Forelimb muscle (tissue), 1 donor: ENCODE measurements at regions not wholly inside any gene's neighbourhood (a gene's known extent, or its start where the extent isn't known, plus 50 kb on each side); places are given as distances from the start of the nearest gene placed in this dataset.

Experiments used
- DNase-seq: peaks from one replicate; pipeline ENCODE4 v3.0.0-alpha.2; 2013; ENCODE audit warnings: low read depth

DNA sequence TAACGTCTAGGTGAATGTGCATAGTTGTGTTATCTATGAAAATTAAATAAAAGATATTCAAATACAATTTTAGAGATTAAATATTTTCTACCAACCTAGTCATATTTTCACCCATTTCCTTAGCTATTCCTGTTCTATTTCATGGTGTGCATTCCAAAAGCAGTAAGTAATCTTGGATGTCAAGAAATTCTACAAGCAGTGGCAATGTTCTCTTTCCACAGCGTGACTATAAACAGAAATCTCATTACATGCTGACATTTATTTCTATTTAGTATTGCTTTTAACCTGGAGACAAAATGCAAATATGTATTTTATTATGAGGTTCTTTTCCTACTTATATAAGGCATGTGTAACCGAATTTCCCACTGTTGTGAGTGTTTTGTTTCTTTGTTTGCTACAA lies 510.0 kb downstream of the ACTL7B start:
- no peak for DNase-seq

DNA sequence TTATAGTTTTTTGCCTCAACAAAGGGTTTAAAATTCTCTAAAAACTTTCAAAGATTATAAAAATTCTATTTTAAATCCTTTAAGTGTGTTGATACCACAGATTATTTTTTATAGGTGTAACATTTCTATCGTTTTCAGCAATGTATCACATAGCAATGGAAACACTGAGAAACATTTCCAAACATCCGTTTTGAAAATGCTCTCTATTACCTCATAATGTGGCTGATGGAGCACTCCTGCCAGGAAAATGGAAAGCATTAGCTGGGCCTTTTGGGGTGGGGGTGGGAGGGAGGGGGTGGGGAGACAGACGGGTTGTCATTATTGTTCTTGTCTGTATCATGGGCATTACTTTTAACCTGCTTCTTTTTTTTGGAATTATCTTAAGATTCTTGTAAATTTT lies 516.5 kb downstream of the ACTL7B start:
- DNase-seq: peak; percentile 24

DNA sequence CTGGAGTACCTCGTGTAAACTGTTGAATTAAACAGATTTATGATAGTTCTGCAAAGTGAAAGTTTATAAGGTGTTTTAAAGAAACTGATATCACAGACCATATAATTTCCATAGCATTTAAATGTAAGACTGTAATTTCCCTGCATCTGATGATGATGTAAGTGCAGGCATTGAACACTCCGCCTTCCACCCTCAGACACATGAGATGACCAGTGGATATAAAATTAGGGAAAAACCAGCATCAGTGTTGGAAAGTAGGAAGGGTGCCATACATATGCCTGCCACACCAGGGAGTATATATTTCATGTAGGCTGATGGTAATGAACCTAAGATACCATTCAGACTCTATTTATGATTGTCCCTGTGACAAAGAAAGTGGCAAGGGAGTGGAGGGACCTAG lies 519.2 kb downstream of the ACTL7B start:
- no peak for DNase-seq

DNA sequence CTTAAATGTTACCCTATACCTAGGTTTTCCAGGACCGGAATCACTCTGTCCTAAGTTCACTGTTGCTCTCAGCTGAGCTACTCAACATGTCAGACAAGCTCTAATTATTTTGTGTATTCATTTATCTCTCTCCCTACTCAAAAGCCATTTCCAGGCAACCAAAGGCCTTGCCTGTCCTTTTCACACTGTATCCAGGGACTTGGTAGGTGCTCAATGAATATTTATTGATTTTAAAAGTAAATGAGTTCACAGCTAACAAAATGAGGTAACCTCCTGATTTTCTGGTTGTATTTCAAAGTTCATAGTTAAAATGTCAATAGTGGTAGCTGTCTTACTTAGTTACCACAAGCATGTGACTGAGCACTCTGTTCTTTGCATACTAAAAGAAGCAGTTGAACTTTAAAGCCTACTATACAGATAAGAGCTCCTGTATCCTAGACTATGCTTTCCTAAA lies 522.2 kb downstream of the ACTL7B start:
- DNase-seq: no peak

DNA sequence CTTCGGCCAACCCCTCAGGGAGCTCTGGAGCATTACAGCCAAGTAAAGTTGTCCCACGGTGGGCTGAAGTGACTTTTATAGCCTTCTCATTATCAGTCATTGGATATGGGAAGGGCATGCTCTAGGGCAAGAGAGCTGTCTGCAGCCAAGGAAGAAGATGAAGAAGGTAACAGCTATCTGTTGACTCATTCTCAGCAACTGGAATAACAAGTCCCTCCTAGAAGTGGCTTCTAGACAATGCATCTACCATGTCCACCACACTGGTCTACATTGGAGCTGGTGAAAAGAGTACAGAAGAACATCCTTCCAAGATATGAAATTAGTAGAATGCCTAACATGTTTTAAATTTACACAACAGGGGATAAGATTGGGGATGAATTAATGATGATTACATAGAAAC lies 524.2 kb downstream of the ACTL7B start:
- no peak for DNase-seq

DNA sequence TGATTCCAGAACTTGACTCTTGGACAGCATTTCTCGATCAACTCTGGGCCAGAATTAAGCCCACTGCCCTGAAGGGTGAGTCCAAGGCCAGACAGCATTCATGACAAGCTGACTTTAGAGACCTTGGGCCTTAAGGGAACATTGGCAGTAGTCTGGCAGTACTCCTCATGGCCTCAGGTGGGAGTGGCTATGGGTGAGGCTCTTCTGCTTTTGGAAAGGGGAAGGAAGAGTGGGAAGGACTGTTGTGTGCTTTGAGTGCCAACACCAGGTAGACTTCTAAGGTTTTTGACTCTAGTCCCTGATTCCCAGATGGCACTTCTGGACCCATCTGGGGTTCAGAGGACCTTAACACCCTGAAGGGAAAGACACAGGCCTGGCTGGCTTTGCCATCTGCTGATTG lies 530.4 kb downstream of the ACTL7B start:
- DNase-seq: no peak

DNA sequence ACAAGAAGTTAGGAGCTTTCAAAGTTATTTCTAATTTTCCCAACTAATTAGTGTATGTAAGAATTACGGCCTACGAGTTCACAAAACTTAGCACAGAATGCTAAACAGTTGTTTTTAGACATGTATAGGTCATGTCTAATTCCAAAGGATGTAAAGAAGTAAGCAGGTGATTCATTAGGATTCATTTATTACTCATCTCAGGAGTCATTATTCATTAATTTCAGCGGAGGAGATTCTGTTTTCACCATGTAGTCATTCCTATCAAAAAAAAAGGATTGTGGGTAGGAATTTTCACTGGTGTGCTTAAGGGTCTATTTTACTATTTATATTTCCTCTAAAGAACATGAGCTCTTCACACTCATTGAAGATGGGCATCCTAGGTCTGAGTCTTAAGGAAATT lies 532.2 kb downstream of the ACTL7B start:
- no peak for DNase-seq

DNA sequence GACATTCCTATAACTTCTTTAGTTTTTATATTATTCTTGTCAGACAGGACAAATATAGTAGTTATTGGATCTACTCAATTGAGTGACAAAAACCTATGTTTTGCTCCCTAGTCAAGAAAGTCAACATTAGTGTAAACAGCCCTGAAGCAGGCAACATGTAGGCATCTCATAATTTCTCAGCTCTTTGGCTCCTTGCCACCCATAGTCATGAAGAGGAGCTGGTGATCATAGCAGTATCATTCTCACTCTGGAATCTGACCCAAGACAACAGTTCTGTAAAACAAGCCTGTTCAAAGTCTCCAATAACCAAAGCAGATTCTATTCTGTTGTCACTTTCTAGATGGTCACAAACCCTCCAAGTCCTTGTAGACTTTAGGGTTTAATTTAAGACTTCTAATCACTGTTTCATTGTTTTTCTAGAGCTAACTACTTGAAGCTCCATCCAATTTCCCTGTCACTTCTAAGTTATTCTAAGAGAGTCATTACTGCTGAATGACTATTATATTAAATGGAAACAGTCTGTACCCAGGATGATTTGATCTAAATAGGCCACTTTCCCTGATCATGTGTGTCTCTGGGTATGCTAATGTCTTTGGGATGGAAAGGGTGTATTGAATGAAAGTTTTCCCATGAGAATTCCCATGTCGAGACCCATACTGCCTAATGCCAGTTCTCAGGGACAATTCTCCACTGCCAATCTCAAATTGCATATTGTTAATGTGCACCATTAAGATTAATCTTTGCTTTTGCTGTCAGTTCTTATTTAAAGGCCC lies 533.3 kb downstream of the ACTL7B start:
- DNase-seq: no peak

DNA sequence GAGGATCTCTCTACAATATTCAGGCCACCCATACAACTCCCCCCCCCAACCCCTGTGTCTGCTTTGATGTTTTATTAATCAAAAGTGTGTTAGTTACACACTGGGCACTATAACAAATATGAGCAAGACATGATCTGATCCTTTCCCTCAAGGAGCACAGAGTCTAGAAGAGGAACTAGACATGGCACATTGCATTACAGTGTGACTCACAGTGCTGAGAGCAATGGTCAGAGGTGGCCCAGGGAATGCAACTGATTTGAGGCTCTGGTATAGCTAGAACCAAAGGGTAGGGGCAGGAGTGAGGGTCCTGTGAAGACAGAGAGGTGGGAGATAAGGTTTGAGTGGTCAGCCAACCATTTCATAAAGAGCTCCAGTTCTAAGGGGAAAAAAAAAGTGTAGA lies 539.2 kb downstream of the ACTL7B start:
- no peak for DNase-seq

DNA sequence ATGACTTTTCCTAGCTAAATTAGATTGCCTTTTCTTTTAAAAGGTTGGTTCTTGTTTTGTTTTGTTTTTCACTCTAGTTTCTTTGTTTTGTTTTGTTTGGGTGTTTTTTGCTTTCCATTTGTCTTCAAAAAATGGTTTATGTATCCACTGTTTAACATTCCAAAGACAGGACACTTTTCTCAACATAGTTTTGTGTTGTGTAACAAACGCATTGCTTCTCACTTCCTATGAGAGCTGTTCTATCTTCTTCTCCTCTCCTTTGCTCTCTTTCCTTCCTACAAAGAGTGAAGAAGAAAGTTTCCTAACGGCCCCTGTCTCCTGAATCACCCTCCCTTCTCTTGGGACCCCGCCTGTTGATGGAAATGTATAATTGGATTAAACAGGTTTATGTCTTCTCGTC lies 539.7 kb downstream of the ACTL7B start:
- DNase-seq: no peak

DNA sequence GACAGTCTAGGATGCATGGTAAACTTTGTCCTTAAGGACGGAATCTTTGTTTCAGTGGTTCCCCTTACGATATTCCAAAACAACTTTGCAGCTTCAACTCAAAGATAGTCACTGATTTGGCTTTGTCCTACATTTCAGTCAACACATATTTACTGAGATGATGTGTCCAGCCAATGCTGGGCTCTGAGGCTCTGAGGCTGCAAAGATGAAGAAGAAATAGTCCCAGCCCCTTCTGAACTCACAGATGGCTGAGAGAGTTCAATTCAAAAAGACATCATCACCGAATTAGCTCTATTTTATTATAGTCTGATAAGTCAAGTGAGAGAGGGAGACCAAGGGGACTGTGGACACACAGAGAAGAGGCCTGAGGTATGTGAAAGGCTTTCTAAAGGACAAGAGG lies 544.0 kb downstream of the ACTL7B start:
- peak; percentile 75 for DNase-seq

DNA sequence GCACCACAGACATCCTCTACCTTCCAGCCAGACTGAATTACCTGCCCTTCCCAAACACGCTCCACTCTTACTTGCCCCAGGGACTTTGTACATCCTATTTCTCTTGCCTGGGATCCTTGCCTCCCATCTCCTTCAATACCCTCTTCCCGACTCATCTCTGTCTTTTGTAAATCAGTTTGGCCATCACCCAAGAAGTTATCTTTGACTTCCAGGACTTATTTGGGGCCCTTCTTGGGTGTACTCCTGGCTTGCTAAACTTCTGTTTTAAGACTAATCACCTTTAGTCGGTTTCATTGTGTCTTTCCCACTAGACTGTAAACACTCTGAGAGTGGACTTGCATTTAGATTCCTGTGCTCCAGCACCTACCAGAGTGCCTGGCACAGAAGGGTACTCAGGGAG lies 545.6 kb downstream of the ACTL7B start:
- DNase-seq: no peak

DNA sequence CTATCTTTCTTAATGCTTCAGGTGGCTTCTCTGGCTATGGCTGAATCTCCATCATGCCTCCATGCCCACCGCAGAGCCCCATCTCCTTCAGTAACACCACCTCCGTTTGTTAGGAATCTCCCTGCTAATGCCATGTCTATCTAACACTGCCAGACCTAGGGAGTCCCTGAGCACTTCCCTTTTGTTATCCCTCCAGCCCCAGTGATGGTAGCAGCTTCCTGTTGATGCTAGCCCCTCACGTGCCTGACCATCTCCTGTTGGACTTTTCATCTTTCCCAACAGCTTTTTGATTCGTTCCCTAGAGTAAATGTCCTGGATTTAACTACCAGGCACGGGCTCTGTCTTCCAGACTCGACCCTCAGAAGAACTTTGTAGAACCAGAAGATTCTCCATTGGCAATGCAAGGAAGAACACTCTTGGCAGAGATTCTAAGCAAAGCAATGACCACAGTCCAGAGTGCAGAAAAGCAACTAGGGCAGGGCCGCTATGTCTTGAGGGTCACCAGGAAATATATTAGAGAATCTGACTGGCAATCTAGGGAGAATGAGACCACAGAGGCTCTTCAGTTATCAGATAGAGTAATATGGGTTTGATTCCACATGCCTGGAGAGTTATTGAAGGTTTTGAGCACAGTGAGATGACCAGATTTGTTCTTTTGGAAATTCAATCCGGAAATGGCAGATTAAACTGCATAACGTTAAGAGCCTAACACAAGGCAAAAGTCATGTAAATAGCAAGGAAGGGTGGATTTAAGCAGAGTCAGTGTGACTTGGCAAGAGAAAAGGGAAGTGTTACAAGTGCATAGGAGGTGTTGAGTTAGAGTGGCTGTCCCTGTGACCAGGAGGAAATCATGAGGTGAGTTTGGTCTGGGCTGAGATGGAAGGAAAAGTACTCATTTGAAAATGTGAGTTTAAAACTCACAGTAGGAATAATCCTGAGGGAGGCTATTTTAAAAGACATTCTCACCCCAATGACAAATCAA lies 555.2 kb downstream of the ACTL7B start:
- no peak for DNase-seq

DNA sequence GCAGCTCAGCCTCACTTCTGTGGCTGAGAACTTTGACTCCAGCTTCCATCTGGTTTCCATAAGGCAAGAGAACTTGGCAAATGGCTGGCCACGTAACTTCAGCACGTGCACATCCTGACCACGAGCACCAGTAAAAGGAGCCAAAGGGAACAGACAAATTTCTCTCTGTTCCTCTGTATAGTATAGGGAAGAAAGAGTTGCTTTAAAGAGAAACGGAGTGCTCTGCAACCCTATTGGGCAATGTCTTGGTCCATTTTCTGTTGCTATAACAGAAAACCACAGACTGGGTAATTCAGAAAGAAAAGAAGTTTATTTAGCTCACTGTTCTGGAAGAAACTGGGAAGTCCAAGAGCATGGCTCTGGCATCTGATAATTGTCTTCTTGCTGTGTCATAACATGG lies 558.7 kb downstream of the ACTL7B start:
- DNase-seq: peak; percentile 74

DNA sequence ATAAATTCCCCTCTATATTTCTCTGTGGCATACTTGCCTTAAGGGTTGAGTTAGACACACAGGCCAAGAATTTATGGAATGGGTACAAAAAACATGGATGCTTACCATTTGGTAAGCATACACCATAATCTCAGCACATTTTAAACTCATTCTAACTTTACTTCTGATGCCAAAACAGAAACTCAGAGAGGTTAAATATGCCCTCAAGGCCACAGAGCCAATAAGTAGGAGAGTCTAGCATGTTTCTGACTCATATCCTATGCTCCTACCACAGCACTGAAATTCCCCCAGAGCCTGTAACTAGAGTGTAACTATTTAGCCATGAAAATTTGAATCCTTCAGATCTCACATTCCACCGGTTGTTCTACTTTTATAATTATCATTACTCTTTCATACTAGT lies 559.7 kb downstream of the ACTL7B start:
- DNase-seq: no peak

DNA sequence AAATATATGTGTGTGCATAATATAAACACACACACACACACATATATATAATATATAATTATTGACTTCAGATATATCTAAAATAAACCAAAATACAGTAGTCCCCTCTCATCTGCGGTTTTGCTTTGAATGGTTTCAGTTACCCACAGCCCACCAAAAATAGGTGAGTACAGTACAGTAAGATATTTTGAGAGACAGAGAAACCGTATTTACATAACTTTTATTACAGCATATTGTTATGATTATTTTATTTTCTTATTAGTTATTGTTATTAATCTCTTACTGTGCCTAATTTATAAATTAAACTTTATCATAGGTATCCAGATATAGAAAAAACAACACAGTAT lies 564.2 kb downstream of the ACTL7B start:
- no peak for DNase-seq

DNA sequence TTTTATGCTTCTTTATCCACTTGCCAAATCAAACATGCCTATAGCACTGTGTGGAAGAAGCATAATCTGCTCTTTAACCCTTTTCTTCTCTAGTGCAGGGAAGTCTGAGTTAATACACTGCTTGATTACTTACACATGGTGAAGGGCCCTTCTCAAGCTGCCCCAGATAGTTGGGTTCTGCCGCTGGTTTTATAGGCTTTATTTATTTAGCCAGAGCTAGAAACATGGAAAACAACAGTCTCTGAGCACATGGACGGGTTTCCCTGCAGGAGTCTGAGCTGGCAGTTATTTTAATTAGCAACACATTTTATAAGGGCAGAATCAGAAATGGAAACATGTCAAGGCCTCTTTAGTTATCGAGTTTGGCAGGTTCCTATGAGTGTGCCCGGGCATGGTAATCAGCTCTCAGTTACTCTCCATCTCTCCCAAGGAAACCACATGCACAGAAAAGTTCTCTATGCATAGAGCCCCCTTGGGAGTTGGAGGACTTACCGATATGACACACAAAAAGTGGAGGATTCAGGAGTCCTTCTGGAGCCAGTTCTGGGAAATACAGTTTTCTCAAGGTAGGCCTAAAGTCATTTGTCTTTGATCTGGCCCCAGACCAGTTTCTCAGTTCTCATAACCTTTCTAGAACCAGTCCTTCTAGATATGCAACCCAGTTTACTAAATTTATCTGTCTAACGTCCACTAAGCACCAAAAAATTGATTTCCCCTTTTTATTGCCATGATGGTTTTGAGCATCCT lies 564.8 kb downstream of the ACTL7B start:
- no peak for DNase-seq

DNA sequence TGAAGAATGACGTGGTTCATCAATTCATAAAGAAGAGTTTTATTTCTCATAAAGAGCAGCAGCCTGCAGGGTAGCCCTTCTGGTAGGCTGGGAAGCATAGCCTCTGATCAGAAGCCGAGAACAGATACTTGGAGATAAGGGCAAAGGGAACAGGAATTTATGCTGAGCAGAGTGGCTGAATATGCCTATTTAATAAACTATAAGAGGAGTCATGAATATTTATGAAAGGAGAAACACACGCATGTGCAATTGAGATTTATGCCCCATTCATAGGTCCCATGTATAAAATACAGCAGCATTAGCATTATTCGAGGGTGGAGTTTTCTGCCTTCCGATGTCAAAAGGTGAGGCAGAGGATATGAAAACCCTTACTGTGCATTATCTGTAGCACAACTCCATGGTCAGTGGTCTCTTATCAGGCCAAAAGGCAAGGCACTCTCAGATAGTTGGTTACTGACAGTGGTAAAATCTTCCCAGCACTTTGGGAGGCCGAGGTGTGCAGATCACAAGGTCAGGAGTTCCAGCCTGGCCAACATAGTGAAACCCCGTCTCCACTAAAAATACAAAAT lies 569.1 kb downstream of the ACTL7B start:
- no peak for DNase-seq

DNA sequence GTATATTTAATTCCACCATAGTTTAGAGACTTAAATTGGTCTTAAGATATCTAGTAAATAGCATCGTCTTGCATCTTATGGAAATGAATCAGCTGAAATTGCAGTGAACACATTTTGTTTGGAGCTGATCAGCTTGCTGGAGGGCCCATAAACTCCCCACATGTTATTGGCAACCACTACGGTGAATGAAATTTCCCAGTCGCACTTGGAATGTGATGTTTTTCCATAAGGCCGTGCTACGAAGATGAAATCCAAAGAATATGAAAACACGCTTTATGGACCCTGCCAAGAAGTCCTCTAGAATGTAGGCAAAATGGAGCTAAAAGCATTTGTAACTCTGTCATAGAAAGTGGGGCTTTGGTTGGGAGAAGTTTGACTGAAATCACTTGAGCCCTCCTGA lies 572.1 kb downstream of the ACTL7B start:
- peak; percentile 36 for DNase-seq

DNA sequence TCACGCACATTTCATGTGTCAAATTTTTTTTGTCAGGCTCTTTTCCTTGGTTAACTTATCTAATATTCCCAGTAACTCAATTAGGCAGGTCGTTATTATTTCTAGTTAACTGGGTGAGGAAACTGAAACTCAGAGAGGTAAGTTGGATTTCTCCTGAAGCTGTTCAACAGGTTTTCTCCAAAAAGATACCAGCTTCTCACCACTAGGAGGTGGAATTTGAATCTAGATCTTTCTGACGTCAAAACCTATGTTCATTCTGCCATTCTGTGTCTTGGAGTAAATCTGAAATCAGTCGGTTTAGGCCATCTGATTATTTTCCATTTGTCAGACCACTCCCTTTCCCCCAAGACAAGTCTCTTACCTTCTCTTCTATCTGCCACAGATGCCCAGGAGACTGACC lies 572.9 kb downstream of the ACTL7B start:
- DNase-seq: no peak

DNA sequence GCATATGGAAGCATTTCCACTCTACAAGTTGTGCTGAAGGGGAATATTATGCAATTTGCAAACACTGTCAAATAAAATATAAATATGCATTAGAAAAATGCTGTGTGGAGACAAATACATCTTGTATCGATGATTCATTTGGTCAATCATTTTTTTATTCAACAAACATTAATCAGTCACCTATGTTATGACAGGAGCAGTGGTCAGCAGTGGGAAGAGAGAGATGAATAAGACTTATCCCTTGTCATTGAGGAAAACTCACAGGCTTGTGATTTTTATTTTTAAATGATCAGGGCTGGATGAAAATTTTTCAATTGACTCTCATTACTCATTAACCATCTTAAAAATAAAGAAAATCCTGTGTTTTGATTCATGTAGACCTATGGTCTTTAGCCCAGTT lies 574.1 kb downstream of the ACTL7B start:
- DNase-seq: no peak

DNA sequence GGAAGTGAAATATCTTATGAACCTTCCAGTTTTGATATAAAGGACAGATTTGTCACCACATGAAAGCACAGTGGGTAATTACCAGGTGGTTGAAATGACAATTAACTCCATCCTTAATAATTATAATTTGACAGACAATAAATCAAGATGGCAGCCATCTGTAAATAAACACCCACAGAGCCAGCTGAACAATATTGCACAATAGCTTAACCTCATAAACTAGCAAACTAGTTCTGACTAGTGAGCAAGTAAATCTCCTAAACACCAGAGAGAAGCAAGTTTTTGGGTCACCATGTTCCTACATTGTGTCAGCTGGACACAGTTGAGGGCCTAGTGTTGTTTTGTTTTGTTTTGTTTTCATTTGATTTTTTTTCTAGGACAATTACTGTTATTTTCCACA lies 577.4 kb downstream of the ACTL7B start:
- DNase-seq: no peak
